ENCODE measurements at regions not wholly inside any gene's neighbourhood (a gene's known extent, or its start where the extent isn't known, plus 50 kb on each side); places are given as distances from the start of the nearest gene placed in this dataset.

DNA sequence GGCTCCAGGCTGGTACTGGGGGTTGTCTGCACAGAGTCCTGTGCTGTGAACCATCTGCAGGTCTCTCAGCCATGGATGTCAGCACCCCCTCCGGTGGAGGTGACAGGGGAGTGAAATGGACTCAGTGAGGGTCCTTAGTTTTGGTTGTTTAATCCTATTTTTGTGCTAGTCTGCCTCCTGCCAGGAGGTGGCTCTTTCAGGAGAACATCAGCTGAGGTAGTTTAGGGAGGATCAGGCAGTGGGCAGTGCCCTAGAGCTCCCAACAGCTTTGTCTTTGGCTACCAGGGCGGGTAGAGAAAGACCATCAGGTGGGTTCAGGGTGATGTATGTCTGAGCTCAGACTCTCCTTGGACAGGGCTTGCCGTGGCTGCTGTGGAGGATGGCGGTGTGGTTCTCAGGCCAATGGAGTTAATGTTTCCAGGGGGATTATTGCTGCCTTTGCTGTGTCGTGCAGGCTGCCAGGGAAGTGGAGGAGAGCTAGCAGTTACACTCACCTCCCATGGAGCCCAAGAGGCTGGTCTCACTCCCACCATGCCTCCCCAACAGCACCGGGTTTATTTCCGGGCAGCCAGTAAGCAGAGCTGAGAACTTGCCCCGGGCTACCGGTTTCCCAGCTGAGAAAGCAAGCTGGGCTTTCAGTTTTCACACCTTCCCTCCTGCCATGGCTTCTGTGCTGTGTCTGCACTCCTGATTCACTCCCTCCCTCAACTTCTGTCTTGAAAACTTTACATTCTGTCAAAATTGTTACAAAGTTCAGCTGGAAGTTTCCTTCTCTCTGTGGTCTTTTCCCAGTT lies 563.4 kb downstream of the XIRP2 start:
- TF ChIP-seq, protein P1, sequence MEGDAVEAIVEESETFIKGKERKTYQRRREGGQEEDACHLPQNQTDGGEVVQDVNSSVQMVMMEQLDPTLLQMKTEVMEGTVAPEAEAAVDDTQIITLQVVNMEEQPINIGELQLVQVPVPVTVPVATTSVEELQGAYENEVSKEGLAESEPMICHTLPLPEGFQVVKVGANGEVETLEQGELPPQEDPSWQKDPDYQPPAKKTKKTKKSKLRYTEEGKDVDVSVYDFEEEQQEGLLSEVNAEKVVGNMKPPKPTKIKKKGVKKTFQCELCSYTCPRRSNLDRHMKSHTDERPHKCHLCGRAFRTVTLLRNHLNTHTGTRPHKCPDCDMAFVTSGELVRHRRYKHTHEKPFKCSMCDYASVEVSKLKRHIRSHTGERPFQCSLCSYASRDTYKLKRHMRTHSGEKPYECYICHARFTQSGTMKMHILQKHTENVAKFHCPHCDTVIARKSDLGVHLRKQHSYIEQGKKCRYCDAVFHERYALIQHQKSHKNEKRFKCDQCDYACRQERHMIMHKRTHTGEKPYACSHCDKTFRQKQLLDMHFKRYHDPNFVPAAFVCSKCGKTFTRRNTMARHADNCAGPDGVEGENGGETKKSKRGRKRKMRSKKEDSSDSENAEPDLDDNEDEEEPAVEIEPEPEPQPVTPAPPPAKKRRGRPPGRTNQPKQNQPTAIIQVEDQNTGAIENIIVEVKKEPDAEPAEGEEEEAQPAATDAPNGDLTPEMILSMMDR (IDR thresholded peaks at IDR 0.05): no peak

DNA sequence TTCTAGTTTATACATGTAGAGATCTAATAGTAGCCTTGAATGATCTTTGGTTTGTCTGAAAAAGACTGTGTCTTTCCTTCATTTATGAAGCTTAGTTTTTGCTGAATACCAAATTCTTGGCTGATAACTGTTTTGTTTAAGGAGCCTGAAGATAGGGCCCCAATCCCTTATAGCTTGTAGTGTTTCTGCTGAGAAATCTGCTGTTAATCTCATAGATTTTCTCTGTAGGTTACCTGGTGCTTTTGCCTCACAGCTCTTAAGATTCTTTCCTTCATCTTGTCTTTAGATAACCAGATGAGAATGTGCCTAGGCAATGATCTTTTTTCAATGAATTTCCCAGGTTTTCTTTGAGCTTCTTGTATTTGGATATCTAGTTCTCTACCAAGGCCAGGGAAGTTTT lies 562.1 kb downstream of the XIRP2 start:
- TF ChIP-seq, protein P1 (IDR thresholded peaks at IDR 0.05): no peak

DNA sequence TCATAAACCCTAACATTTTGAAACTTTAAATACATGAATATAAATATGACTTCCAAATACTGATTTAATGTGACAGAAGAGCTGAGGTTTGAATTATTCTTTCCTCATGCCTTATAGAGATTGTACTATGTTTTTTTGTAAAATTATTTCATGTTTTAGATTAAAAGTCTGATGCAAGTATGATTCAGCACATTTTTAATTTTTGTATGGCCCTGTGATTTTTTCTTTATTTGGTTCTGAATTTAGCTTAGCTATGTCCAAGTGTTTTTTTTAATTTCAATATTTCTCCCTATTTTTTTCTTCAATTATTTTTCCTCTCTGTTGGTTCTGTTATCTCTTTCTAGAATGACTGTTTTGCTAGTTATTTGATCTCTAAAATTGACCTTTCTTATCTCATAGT lies 552.1 kb downstream of the XIRP2 start:
- TF ChIP-seq, protein P1 (IDR thresholded peaks at IDR 0.05): no peak

DNA sequence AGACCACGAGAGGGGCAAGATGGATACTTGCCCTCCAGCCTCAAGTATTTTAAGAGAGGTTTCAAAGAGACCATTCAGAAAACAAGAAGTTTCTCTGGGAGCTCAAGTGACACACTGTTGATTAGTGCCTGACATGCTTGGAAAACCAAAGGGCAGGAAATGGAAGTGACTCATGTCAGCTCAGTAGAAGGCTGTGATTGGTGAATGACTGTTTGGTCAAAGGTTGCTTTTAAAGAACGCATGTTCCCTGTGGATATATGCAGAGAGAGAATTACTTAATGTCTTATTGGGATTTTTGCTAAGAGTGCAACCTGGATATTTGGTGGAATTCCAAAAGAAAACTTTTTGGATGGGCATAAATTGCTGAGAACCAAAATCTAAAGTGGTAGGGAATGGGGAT lies 549.9 kb downstream of the XIRP2 start:
- TF ChIP-seq, protein P1 (IDR thresholded peaks at IDR 0.05): no peak

DNA sequence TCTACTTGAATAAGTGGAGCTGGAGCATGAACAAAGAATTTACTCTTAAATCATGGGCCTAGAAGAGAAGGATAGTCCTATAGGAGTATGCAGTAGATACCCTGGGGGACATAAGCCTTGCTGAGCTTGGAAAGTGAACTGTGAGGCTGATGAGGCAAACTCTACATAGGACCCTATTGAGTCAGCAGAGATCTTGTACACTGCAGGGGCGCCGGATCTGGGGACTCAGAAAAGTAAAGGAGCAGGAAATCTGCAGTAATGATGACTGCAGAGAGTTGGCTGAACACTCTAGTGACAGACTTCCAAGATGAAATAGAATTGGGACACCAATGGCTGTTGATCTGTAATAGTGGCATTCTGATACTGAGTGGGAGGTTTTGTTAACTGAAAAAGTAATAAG lies 543.7 kb downstream of the XIRP2 start:
- TF ChIP-seq, protein P1 (IDR thresholded peaks at IDR 0.05): no peak

DNA sequence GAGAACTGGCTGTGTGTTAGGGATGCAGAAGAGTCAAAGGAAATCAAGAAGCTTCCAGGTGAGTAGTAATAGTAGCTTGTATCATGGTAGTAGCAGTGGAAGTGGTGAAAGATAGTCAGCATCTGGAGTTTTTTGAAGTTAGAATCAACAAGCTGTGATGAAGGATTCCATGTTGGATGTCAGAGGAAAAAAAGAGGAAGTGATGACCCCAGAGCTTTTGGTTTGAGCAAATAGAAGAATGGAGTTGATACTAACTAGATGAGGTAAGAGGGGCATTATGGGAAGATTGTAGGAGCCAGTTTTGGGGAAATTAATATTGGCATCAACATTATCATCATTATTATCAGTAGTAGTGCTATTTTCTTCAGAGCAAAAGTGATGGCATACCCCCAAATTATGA lies 542.2 kb downstream of the XIRP2 start:
- TF ChIP-seq, protein P1 (IDR thresholded peaks at IDR 0.05): no peak

DNA sequence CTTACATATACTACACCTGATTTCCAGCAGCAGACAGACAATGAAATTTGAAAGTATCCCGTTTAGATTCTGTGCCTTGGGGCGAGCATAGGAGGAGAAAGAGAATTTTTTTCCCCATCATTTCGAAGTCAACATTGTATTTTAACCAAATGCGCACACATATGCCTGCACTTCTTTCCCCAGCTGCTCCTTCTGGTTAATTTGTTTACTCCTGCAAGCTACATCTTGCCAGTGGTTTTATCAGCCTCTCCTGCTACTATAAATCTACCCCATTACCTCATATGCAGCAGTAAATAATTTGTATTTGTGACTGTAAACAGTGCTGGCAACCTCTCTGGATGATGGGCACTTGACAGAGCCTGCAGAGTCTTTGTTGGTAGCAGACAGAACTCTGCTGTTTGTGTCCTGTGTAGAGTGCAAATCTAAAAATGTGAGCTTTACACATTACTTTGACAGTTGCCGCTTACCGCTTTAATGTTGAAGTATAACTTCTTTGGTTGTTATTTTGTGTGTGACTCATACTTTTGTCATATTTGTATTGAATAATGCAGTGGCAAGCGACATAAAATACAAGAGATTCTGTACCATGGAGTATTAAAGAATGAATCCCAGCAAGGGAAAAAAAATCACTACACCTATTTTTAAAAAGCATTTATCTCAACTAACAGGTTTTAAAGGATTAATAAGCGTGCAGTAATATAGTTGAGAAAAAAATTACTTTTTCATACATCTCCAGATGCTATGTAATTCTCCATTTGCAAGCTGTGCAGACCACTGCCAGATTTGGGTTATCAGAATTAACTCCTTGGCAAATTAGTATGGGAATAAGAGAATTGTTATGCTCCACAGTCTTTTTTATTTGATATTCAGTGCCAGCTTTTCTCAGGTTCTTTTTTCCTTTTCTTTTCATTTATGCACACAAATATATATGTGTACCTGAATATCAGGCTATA lies 536.8 kb downstream of the XIRP2 start:
- TF ChIP-seq, protein P1 (IDR thresholded peaks at IDR 0.05): no peak
